H1 (cell line): ENCODE measurements at regions not wholly inside any gene's neighbourhood (a gene's known extent, or its start where the extent isn't known, plus 50 kb on each side); places are given as distances from the start of the nearest gene placed in this dataset.

ENCODE experiments used
- EP300 ChIP-seq, 2 experiments: IDR thresholded peaks; 1 replicate in 1 of 2; 2 replicates in 1 of 2; pipeline ENCODE4 v1.6.1; 2011 to 2012; ENCODE audit warnings: low read depth in 2 of 2, low read length in 2 of 2, mild to moderate bottlenecking in 2 of 2, borderline replicate concordance in 1 of 2, inconsistent platforms in 1 of 2, moderate library complexity in 1 of 2
- GABPA ChIP-seq: IDR thresholded peaks from 2 replicates; pipeline ENCODE4 v1.6.1; 2011; ENCODE audit warnings: mild to moderate bottlenecking, low read length, moderate library complexity, borderline replicate concordance; ENCODE audit not compliant: insufficient read depth
- POLR2A ChIP-seq, 2 experiments: IDR thresholded peaks; 1 replicate in 1 of 2; 2 replicates in 1 of 2; pipeline ENCODE4 v1.6.1; 2011; ENCODE audit warnings: low read depth in 2 of 2, low read length in 2 of 2, mild to moderate bottlenecking in 2 of 2; ENCODE audit errors: control extremely low read depth in 1 of 2
- SP4 ChIP-seq: IDR thresholded peaks from 2 replicates; pipeline ENCODE4 v1.6.1; 2012; ENCODE audit warnings: low read length, inconsistent platforms

- TF ChIP-seq SP4 (no peak), GABPA (no peak), EP300 (IDR thresholded peaks at IDR 0.05; ENCODE audit: borderline replicate concordance in 1 of 2, low read depth in 2 of 2, low read length in 2 of 2) (no peak), POLR2A (IDR thresholded peaks at IDR 0.05; ENCODE audit: control extremely low read depth in 1 of 2, low read depth in 2 of 2, low read length in 2 of 2) (no peak)
These were observed 81.6 kb upstream of the DISP3 start for GRCh38 chr1:11397151-11397901.
